ENCODE measurements at regions not wholly inside any gene's neighbourhood (a gene's known extent, or its start where the extent isn't known, plus 50 kb on each side); places are given as distances from the start of the nearest gene placed in this dataset.

- no peak for ATAC-seq
- no peak overlapping the region for H3K27ac Mint-ChIP-seq
- H3K9me3 Mint-ChIP-seq: peaks cover 4% of the 10 kb centered on the region
- no peak for DNase-seq (ENCODE audit: low spot score in 2 of 2)
- H3K36me3 Mint-ChIP-seq: no peaks in the 10 kb centered on the region
- H3K4me1 Mint-ChIP-seq: no peaks in the 10 kb centered on the region
- no peak overlapping the region for H3K4me3 Mint-ChIP-seq
Measured at GRCh38 chr1:184141361-184141880, 89.9 kb downstream of the TSEN15 start.

GRCh38 chr1:184143449-184143848, 91.9 kb downstream of the TSEN15 start:
- H3K36me3 Mint-ChIP-seq: no peaks in the 10 kb centered on the region
- no peak for ATAC-seq
- no peaks in the 10 kb centered on the region for H3K4me1 Mint-ChIP-seq

DNA sequence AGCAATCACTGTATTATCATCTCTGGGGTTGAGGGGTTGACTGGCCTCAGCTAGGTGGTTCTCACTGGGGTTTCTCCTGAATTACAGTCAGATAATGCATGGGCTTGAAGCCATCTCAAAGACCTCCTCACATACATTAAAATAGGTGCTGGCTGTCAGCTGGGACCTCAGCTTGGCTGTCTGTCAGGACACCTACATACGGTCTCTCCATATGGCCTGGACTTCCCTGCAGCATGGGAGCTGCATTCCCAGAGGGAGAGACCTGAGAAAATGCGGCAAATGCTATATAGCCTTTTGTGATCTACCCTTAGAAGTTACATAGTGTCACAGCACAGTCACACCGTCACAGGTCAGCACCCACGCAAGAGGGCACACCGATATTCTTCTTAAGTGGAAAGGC, 93.6 kb downstream of the TSEN15 start:
- no peak for ATAC-seq
- DNase-seq (ENCODE audit: low spot score in 2 of 2): no peak
- Mint-ChIP-seq H3K4me1 (no peaks in the 10 kb centered on the region), H3K36me3 (no peaks in the 10 kb centered on the region), H3K9me3 (no peaks in the 10 kb centered on the region), H3K27ac (no peak overlapping the region), H3K4me3 (no peak overlapping the region)

More at GRCh38 chr1:184143449-184143848, 91.9 kb downstream of the TSEN15 start:
- Mint-ChIP-seq H3K9me3 (no peaks in the 10 kb centered on the region), H3K4me3 (no peak overlapping the region), H3K27ac (no peak overlapping the region)
- DNase-seq (ENCODE audit: low spot score in 2 of 2): no peak

- DNase-seq (ENCODE audit: low spot score in 2 of 2) (no peak), ATAC-seq (no peak)
- Mint-ChIP-seq H3K9me3 (no peaks in the 10 kb centered on the region), H3K4me1 (no peaks in the 10 kb centered on the region), H3K36me3 (peaks cover 2% of the 10 kb centered on the region), H3K4me3 (no peak overlapping the region), H3K27ac (no peak overlapping the region)
Measured at GRCh38 chr1:184146202-184146601, 94.7 kb downstream of the TSEN15 start.

DNA sequence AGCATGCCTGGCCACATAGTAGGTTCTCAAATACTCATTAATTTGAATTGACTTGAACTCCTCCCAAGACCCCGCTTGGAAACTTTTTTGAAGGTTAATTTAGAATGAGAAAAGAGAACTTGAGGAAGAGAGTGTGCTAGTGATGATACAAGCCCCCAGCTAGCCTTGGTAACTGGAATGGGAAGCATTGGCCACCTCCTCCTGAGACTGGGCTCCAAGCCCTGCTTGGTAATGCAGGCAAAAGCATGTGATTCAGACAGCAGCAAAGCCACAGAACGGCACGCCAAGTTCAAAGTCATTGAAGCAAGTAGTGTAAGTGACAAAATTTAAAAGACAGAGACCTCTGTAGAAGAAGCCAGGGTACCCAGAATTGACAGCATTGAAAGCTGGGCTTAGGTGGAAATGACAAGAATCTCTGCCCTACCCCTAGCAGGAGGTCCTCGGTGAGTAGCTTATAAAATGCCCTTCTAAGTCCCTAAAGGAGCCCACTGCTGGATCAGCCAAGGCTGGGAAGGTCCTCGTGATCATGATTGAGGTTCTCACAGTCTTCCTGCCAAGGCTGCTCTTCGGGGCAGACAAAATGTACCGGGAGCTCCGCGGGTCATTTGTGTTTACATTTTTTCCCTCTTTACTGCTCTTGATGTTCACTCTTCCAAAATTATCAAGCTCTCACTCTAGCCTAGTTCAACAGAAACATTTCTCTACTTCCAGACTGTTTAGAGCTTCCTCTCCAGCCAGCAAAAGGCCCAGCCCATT, 99.4 kb downstream of the TSEN15 start:
- DNase-seq (ENCODE audit: low spot score in 2 of 2) (no peak), ATAC-seq (no peak)
- Mint-ChIP-seq H3K4me1 (peaks cover 22% of the 10 kb centered on the region), H3K9me3 (no peaks in the 10 kb centered on the region), H3K27ac (no peak overlapping the region), H3K4me3 (no peak overlapping the region), H3K36me3 (peaks cover 4% of the 10 kb centered on the region)

- peaks cover 22% of the 10 kb centered on the region for H3K4me1 Mint-ChIP-seq
- no peaks in the 10 kb centered on the region for H3K9me3 Mint-ChIP-seq
- ATAC-seq: no peak
- peak overlapping the region; percentile 47 for H3K4me3 Mint-ChIP-seq
- DNase-seq (ENCODE audit: low spot score in 2 of 2): no peak
- no peak overlapping the region for H3K27ac Mint-ChIP-seq
- H3K36me3 Mint-ChIP-seq: peaks cover 4% of the 10 kb centered on the region
Measured at GRCh38 chr1:184152434-184152898, 100.9 kb downstream of the TSEN15 start.

DNA sequence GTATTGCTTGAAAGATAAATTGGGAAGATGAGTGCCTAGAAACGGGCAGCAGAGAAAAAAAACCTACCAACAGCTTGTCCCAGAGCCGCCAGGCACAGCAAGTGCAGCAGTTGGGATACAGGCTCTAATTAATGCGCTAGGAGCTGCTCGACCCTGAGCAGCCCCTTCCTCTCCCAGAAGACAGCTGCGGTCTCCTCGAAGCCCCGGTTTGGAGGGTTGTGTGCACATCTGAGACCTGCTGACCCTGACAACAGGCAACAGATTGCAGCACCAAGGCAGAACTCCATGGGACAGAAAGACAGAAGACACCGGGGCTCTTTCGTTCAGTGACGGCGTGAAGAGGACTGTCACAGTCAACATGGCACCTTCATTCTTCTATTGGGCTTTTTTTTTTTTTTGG, 101.4 kb downstream of the TSEN15 start:
- Mint-ChIP-seq H3K4me3 (peak overlapping the region; percentile 47), H3K36me3 (peaks cover 4% of the 10 kb centered on the region), H3K9me3 (no peaks in the 10 kb centered on the region), H3K4me1 (peaks cover 22% of the 10 kb centered on the region), H3K27ac (no peak overlapping the region)
- no peak for DNase-seq (ENCODE audit: low spot score in 2 of 2)
- ATAC-seq: no peak

DNA sequence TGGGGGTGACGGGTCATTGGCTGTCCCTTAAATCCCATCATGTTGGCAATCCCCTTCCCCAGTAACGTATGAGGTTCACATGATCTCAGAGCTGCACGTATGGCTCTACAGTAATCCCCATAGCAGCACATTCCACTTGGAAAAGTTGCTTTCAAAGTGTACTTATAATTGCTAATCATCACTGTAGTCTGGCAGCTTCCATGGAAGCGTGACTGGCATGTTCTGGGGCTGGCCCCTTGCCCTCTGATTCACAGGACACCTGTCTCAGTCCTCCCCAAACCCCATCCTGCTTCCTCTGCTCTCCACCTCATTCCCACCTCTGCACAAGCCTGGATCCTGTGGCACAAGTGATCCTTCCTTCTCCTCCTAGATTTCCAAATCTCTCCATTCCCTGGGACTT, 102.2 kb downstream of the TSEN15 start:
- Mint-ChIP-seq H3K27ac (peak overlapping the region; percentile 9), H3K36me3 (peaks cover 4% of the 10 kb centered on the region), H3K4me1 (peaks cover 22% of the 10 kb centered on the region), H3K4me3 (no peak overlapping the region), H3K9me3 (no peaks in the 10 kb centered on the region)
- ATAC-seq: no peak
- no peak for DNase-seq (ENCODE audit: low spot score in 2 of 2)

DNA sequence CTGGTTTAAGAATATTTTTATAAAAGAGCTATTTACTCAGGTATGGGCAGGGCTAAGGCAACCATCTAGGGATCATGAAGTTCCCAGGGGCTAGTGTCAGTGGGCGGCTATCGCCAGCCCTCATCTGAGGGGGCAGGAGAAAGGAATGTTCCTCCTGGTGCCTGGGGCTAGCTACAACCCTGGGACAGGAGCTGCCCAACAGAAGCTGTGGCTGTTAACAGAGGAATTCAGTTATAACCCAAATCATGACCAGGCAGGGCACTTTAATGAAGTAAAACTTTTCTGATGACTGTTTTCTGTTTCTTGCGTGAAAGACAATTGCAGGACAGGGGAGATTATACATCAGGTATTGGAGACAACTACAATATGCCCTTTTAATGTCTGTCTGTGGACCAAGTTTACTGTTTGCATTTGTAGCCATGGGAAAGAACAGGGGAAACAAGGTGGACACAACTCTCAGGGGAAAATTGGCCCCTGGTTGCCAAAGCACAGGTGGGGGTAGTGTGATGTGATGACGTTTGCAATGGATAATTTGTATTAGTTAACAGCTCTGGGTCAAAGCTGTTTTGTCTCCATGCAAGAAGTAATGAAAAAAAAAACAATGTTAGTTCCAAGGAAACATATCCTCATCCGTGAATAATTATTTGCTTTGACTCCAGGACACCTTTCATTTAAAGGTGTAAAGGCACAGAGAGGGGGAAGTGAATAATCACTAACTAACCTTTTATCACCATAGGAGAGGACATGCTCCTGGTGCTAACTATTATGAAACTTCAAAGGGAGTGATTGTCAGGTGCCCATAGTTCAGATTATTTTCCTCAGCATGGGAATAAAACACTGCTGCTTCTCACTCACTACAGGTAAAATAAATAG, 105.2 kb downstream of the TSEN15 start:
- Mint-ChIP-seq H3K4me3 (no peak overlapping the region), H3K4me1 (peaks cover 22% of the 10 kb centered on the region), H3K36me3 (no peaks in the 10 kb centered on the region), H3K27ac (no peak overlapping the region), H3K9me3 (no peaks in the 10 kb centered on the region)
- ATAC-seq (no peak), DNase-seq (ENCODE audit: low spot score in 2 of 2) (no peak)

GRCh38 chr1:184157394-184157742, 105.8 kb downstream of the TSEN15 start:
- Mint-ChIP-seq H3K9me3 (no peaks in the 10 kb centered on the region), H3K36me3 (no peaks in the 10 kb centered on the region), H3K4me3 (no peak overlapping the region), H3K4me1 (peaks cover 19% of the 10 kb centered on the region), H3K27ac (no peak overlapping the region)
- DNase-seq (ENCODE audit: low spot score in 2 of 2) (no peak), ATAC-seq (no peak)

GRCh38 chr1:184158896-184159681, 107.6 kb downstream of the TSEN15 start:
- no peaks in the 10 kb centered on the region for H3K36me3 Mint-ChIP-seq
- H3K4me1 Mint-ChIP-seq: peaks cover 4% of the 10 kb centered on the region
- H3K4me3 Mint-ChIP-seq: no peak overlapping the region
- no peaks in the 10 kb centered on the region for H3K9me3 Mint-ChIP-seq
- DNase-seq (ENCODE audit: low spot score in 2 of 2): no peak
- ATAC-seq: no peak
- no peak overlapping the region for H3K27ac Mint-ChIP-seq

DNA sequence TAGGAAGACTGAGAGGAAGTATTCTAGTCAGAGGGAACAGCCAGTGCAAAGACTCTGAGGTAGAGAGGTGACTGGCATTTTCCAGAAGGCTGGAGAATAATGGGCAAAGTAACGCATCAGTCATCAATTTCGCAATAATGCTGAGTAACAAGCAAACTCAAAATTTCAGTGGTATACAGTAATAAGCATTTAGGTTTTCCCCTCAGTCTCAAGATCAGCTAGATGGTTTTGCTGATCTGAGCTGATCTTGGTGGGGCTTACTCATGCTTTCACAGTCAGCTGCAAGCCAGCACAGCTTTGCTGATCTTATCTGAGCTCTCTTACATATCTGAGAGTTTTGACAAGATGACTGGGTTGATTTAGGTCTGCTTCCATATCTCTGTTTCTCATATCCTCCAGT, 108.7 kb downstream of the TSEN15 start:
- DNase-seq (ENCODE audit: low spot score in 2 of 2) (peak in 1 of 2 donors; percentile 79), ATAC-seq (peak; percentile 96)
- no peaks in the 10 kb centered on the region for H3K9me3 Mint-ChIP-seq
- no peak overlapping the region for H3K4me3 Mint-ChIP-seq
- H3K36me3 Mint-ChIP-seq: no peaks in the 10 kb centered on the region
- H3K4me1 Mint-ChIP-seq: peaks cover 4% of the 10 kb centered on the region
- no peak overlapping the region for H3K27ac Mint-ChIP-seq

- Mint-ChIP-seq H3K27ac (no peak overlapping the region), H3K9me3 (no peaks in the 10 kb centered on the region), H3K36me3 (no peaks in the 10 kb centered on the region), H3K4me1 (peaks cover 7% of the 10 kb centered on the region), H3K4me3 (no peak overlapping the region)
- ATAC-seq (peak; percentile 58), DNase-seq (ENCODE audit: low spot score in 2 of 2) (peak in 1 of 2 donors; percentile 63)
Measured at GRCh38 chr1:184161071-184161698, 109.7 kb downstream of the TSEN15 start.

DNA sequence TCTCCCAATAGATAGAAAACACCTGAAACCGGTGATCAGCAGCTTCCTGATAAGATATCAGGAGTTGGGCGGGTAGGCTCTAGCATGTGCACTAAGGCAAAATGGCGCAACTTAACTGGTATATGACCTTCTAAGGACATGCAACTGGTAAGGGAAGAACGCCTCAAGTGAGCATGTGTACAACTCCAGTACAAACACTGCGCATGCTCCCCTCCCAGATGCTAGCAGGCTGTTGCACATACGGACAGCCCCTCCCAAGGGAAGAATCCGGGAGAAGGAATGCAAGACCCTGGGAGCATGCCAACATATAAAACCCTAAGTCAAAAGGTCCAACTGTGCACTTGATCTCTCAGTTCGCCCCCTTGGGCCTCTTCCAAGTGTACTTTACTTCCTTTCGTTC, 110.8 kb downstream of the TSEN15 start:
- Mint-ChIP-seq H3K4me1 (peaks cover 7% of the 10 kb centered on the region), H3K27ac (no peak overlapping the region), H3K9me3 (no peaks in the 10 kb centered on the region), H3K36me3 (no peaks in the 10 kb centered on the region), H3K4me3 (no peak overlapping the region)
- no peak for ATAC-seq
- no peak for DNase-seq (ENCODE audit: low spot score in 2 of 2)

Data from stimulated activated effector memory CD8-positive, alpha-beta T cell treated with anti-CD3 and anti-CD28 coated beads, Interleukin-12 subunit alpha, Interleukin-12 subunit beta, amount 100 ng/mL, for 72 hours (primary cell).